ENCODE measurements at regions not wholly inside any gene's neighbourhood (a gene's known extent, or its start where the extent isn't known, plus 50 kb on each side); places are given as distances from the start of the nearest gene placed in this dataset.

GRCh38 chr6:88529726-88530125 lies 363.6 kb upstream of the CNR1 start:
- ATAC-seq (ENCODE audit: low read depth) (no peak), DNase-seq (no peak)
- Mint-ChIP-seq H3K9me3 (ENCODE audit: insufficient read depth) (no peaks in the 10 kb centered on the region), H3K27me3 (peaks cover 10% of the 10 kb centered on the region), H3K4me1 (peaks cover 11% of the 10 kb centered on the region), H3K4me3 (no peak overlapping the region), H3K27ac (no peak overlapping the region)
- Histone ChIP-seq H3K4me1 (ENCODE audit: control insufficient read depth in 2 of 2, insufficient read depth in 2 of 2, low read length in 2 of 2) (peaks cover 5 to 7% of the 10 kb centered on the region in 2 donors), H3K4me2 (replicated peaks; ENCODE audit: low read depth, low read length, poor library complexity, severe bottlenecking) (no peak overlapping the region), H3K79me2 (ENCODE audit: control insufficient read depth, insufficient read depth, low read length) (no peaks in the 10 kb centered on the region), H3K27me3 (replicated peaks in 1 of 4; ENCODE audit: control extremely low read depth in 1 of 4, control insufficient read depth in 3 of 4, insufficient read depth in 4 of 4, low read length in 3 of 4) (no peaks in the 10 kb centered on the region), H3K36me3 (replicated peaks in 1 of 2; ENCODE audit: control extremely low read depth in 1 of 2, control insufficient read depth in 1 of 2, extremely low read depth in 1 of 2, insufficient read depth in 2 of 2, low read length in 1 of 2) (no peaks in the 10 kb centered on the region), H3K9ac (ENCODE audit: low read length) (no peak overlapping the region), H4K20me1 (ENCODE audit: control insufficient read depth, insufficient read depth, low read length, poor library complexity, severe bottlenecking) (no peaks in the 10 kb centered on the region), H3K4me3 (ENCODE audit: control extremely low read depth in 1 of 5, extremely low read depth in 1 of 5, insufficient read depth in 1 of 5, low read depth in 2 of 5, low read length in 4 of 5) (no peak overlapping the region), H3K27ac (ENCODE audit: low read length in 2 of 2) (no peak overlapping the region), H3K9me3 (ENCODE audit: control extremely low read depth in 1 of 3, control insufficient read depth in 2 of 3, insufficient read depth in 1 of 3, low read length in 2 of 3) (no peaks in the 10 kb centered on the region), H2AFZ (ENCODE audit: insufficient read depth, low read depth, low read length, poor library complexity, severe bottlenecking) (no peak overlapping the region)
- WGBS (ENCODE audit: insufficient coverage), result 92% methylated on average over 4 of the region's 4 CpGs
- POLR2A ChIA-PET, result no interaction called here
- intact Hi-C loops (cut with micrococcal nuclease), result no loop called here
- CTCF ChIA-PET, result no interaction called here
- TF ChIP-seq EZH2 (IDR thresholded peaks at IDR 0.05; ENCODE audit: borderline replicate concordance, insufficient read depth, low read depth, low read length, poor library complexity, severe bottlenecking) (no peak), CTCF (IDR thresholded peaks at IDR 0.05) (no peak)

GRCh38 chr6:88520445-88520844 lies 354.3 kb upstream of the CNR1 start:
- Histone ChIP-seq H3K4me1 (ENCODE audit: control insufficient read depth in 2 of 2, insufficient read depth in 2 of 2, low read length in 2 of 2) (no peaks in the 10 kb centered on the region), H3K79me2 (ENCODE audit: control insufficient read depth, insufficient read depth, low read length) (no peaks in the 10 kb centered on the region), H3K9me3 (ENCODE audit: control extremely low read depth in 1 of 3, control insufficient read depth in 2 of 3, insufficient read depth in 1 of 3, low read length in 2 of 3) (no peaks in the 10 kb centered on the region), H3K27ac (ENCODE audit: low read length in 2 of 2) (no peak overlapping the region), H4K20me1 (ENCODE audit: control insufficient read depth, insufficient read depth, low read length, poor library complexity, severe bottlenecking) (no peaks in the 10 kb centered on the region), H3K9ac (ENCODE audit: low read length) (no peak overlapping the region), H3K4me3 (ENCODE audit: control extremely low read depth in 1 of 5, extremely low read depth in 1 of 5, insufficient read depth in 1 of 5, low read depth in 2 of 5, low read length in 4 of 5) (no peak overlapping the region), H3K4me2 (replicated peaks; ENCODE audit: low read depth, low read length, poor library complexity, severe bottlenecking) (no peak overlapping the region), H3K36me3 (replicated peaks in 1 of 2; ENCODE audit: control extremely low read depth in 1 of 2, control insufficient read depth in 1 of 2, extremely low read depth in 1 of 2, insufficient read depth in 2 of 2, low read length in 1 of 2) (no peaks in the 10 kb centered on the region), H3K27me3 (replicated peaks in 1 of 4; ENCODE audit: control extremely low read depth in 1 of 4, control insufficient read depth in 3 of 4, insufficient read depth in 4 of 4, low read length in 3 of 4) (no peaks in the 10 kb centered on the region), H2AFZ (ENCODE audit: insufficient read depth, low read depth, low read length, poor library complexity, severe bottlenecking) (no peak overlapping the region)
- Mint-ChIP-seq H3K4me3 (no peak overlapping the region), H3K9me3 (ENCODE audit: insufficient read depth) (peaks cover 4% of the 10 kb centered on the region), H3K4me1 (no peaks in the 10 kb centered on the region), H3K27me3 (no peaks in the 10 kb centered on the region), H3K27ac (no peak overlapping the region)
- ATAC-seq (ENCODE audit: low read depth) (no peak), DNase-seq (no peak)
- TF ChIP-seq CTCF (IDR thresholded peaks at IDR 0.05) (no peak), EZH2 (IDR thresholded peaks at IDR 0.05; ENCODE audit: borderline replicate concordance, insufficient read depth, low read depth, low read length, poor library complexity, severe bottlenecking) (no peak)
- 75% methylated on average over 5 of the region's 7 CpGs for WGBS (ENCODE audit: insufficient coverage)
- ChIA-PET POLR2A (no interaction called here), CTCF (no interaction called here)
- intact Hi-C loops (cut with micrococcal nuclease), result no loop called here

Measured in B cell (primary cell).